GM12873 (cell line): ENCODE measurements at regions not wholly inside any gene's neighbourhood (a gene's known extent, or its start where the extent isn't known, plus 50 kb on each side); places are given as distances from the start of the nearest gene placed in this dataset.
A peak's percentile ranks its signal among the peaks of the same experiment; 100 is the strongest.

Experiments used
- TF ChIP-seq, protein P1 (sequence below): IDR thresholded peaks from 2 replicates; pipeline ENCODE4 v1.5.1; 2012; ENCODE audit warnings: low read depth, mild to moderate bottlenecking, moderate library complexity, low read length, control low read depth; ENCODE audit not compliant: insufficient read depth; ENCODE audit errors: missing control alignments

DNA sequence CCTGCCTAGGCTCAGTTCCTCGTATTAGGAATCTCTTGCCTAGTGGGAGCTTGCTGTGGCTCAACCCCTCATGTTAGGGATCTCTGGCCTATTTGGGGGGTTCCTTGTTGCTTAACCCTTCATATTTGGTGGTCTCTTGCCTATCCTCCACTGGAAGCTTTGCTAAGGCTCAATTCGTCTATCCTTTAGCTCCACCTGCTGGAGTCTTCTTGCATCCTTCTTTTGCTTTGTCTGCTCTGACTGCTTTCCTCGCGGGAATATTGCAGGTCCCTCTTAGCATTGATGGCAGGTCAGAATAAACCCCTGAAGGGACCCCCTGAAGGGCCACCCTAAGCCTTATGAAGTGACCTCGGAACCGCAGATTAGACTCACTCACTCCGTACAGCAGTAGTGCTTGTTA lies 203.0 kb upstream of the TBX18 start:
- TF ChIP-seq, protein P1, sequence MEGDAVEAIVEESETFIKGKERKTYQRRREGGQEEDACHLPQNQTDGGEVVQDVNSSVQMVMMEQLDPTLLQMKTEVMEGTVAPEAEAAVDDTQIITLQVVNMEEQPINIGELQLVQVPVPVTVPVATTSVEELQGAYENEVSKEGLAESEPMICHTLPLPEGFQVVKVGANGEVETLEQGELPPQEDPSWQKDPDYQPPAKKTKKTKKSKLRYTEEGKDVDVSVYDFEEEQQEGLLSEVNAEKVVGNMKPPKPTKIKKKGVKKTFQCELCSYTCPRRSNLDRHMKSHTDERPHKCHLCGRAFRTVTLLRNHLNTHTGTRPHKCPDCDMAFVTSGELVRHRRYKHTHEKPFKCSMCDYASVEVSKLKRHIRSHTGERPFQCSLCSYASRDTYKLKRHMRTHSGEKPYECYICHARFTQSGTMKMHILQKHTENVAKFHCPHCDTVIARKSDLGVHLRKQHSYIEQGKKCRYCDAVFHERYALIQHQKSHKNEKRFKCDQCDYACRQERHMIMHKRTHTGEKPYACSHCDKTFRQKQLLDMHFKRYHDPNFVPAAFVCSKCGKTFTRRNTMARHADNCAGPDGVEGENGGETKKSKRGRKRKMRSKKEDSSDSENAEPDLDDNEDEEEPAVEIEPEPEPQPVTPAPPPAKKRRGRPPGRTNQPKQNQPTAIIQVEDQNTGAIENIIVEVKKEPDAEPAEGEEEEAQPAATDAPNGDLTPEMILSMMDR = peak; percentile 51

DNA sequence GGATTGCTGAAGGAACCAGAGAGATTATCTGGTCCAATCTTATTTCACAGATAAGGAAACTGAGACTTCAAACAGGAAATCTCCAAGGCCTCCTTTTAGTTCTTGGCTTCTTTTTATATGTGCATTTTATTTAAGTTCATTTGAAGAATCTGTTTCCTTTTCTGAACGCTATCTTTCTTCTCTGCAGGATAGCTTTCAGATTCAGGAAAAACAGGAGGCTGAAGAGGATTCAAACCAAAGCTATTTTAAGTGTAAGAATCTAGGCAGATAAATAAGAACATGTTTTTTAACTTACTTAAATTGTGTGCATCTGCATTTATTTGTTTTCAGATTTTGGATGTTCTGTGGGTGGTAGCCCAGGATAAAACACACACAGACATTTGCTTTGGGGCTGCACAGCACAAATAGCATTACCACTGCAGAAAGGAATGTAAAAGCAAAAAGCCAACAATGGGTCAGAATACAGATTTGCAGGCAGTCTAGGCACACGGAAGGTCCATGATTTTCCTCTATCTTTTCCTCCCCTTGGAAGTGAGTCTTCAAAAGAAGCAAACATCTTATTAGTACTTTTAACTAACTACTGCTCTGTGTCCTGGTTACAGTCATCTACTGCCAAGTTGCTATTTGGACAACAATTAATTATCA lies 188.8 kb upstream of the TBX18 start:
- TF ChIP-seq, protein P1 = no peak

DNA sequence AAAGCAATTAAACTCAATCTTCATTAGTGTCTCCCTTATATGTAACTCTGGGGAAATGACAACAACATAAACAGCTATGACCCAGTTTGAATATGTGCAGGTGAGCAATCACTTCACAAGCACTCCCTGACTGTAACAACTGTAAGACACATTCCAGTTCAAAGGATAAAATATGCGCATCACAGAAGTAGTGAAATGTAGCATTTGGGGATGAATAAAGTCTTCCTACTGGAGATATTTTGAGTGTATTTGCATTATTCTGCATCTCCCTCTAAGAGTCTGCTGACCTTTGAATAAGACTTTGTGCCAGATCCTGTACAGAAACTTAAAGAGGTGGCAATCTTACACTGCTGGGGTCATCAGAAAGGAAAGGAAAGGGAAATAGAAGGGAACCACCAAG lies 179.5 kb upstream of the TBX18 start:
- TF ChIP-seq, protein P1 = no peak

DNA sequence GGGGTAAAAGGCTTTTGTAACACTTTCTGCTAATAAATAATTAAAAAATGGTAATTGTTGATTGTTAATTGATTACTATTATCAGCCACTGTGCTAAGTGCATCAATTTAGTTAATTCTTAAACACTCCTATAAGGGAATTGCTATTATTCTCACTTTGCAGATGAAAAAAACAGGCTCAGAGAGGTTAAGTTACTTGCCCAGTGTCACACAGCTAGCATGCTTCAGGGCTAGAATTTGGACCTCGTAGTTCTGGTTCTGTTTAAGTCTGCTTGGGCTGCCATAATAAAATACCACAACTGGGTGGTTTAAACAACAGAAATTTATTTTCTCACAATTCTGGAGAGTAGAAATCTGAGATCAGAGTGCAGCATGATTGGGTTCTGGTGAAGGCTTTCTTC lies 164.8 kb upstream of the TBX18 start:
- TF ChIP-seq, protein P1 = no peak

DNA sequence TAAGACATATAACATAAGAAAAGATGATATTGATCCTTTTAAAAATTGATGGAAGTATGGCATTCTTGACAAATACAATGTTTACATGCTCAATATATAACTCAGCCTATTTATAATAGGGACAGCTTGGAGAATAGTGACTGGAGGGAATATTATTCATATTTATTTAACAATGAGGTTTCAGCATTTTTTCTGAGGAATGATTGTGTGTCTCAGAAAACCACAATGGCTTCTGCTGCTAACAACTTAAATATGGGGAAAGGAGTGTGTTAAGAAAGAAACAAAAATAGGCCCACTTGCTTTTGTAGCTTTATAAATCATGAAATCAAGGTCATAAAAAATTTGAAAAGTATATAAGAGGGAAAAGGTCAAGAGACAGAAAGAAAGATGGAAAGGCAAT lies 163.2 kb upstream of the TBX18 start:
- TF ChIP-seq, protein P1 = no peak

DNA sequence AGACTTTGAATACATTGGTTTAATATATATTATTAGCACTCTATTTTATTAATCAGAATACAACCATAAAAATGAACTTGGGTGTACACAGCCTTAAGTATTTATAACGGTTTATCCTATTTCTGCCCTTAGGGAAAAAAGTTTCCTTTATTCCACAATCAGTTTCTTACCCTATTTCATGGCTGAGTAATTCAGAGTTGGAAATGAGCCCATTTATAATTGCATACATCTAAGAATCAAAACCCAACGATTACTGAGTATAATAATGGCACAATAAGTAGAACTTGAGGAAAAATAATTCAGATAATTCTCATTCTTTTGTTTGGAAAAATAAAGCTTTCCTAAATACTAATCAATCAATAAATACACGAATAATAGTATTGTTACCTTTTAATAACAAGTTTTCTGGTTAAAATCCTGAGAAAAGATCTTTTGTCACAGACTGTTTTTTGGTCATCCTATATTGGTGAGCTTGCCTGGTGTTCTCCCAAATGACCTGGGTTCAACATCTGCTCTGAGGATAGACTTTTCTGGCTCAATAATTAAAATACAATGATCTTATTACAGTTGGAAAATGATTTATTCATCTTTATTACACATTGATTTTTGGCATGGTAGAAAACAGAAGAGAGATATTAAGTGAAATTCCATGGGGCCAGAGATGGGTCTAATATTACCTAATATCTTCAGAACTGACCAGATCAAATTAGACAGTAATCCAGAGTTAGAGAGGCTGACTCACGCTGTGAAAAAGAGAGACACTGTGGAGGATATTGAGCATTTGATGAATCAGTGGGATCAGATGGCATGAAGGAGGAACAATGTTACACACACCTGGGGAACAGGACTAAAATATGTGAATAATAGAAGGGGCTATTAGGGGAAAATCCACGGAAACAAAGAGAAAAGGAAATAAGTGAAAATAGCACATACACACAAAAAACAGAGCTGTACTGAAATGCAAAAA lies 162.1 kb upstream of the TBX18 start:
- TF ChIP-seq, protein P1 = no peak

DNA sequence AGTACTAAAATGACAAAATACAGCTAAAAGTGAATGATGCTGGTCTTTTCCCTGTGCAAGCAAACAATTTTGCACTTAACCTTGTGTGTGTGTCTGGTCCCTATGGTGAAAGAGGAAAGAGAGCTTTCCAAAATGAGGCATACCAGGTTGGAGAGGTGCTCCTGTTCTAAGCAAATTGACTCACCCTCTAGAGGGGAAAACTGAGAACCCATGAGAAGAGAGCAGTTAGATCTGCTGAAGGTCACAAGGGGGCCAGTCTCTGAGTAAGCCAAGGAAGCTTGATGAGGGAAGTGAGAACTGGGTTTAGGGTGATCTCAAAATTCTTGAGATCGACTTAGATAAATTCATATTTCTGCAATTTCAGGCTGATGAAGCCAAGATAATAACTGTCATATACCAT lies 157.5 kb upstream of the TBX18 start:
- TF ChIP-seq, protein P1 = no peak
